ENCODE measurements at regions not wholly inside any gene's neighbourhood (a gene's known extent, or its start where the extent isn't known, plus 50 kb on each side); places are given as distances from the start of the nearest gene placed in this dataset.

DNA sequence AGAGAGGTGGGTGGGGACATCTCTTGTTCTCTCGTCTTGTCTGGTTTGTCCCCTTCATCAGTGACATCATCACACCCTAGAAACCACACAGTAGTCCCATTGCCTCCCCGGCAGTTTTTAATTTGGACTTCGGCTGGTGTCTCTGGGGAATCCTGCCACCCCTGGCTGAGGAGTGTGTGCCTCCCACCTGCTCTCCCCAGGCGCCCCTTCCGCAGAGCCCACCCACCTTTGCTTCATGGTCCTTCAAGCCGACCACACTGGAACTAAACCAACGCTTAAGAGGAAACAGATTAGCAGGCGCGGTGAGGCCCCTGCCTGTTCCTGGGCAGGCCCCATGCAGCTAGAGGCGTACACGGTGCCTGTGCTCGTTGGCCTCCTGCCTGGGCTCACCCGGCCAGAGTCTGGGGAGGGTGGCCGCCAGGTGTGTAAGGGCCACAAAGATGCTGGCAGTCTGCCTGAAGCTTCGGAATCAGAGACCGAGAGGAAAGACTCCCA, 107.6 kb upstream of the SPRY4 start:
- DNase-seq, result peak; percentile 79

DNA sequence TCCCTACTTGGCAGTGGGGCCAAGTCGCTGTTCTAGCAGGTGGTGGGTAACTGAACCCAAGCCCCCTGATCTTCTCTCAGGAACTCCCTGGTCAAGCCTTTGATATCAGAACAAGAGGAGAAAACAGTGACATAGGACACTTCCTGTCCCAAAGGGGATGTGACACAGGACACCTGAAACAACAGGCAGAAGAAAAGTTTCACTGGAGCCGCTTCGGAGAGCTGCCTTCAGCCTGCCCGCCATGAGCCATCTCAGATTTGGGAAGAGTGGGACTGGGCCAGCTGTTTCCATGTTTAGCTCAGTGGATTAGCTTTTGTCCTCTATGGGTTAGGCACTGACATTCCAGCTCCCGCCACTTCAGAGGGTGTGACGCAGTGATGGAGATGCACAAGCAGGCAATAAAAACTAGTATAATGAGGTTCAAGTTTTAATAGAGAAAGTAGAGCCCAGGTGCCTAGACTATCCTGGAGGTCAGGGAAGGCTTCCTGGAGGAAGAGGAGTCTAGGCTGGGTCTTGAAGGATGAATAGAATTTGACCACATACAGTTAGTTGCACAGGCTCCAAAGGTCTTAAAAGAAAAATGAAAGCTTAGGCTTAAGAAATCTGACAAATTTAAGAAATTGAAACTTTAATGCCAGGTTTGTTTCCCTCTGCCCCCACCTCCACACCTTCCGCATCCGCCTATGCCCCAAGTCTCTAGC, 104.1 kb upstream of the SPRY4 start:
- no peak for DNase-seq

DNA sequence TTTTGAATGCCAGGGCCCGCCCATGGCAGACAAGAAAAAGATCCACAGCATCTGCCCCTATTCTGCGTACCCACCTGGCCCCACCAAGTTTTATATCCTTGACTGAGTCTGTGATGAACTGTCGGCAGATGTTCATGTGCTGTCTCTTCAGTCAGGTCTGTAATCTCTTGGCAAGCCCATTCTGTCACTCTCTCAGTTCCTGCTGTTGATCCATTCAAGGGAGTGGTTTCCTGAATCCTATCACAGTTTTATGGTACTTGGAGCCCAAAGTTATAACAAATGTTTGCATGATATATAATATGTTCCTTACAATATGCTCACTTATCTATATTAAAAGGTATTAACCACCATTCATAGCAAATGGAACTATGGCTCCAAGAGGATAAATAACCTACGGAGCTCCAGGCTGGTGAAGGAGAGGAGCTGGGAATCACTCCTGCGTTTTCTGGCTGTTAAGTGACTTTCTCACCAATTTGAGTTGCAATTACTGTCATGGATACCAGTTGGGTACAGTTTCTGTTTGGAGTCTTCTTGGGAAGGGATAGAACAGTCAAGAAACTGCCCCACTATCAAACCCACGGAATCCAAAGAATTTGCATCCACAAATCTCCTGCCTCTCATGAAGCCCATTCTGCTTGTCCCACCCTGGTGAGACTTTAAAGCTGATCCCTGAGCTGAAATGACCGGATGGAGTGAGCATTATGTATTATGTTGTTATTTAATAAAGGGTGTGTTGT, 103.4 kb upstream of the SPRY4 start:
- no peak for DNase-seq

DNA sequence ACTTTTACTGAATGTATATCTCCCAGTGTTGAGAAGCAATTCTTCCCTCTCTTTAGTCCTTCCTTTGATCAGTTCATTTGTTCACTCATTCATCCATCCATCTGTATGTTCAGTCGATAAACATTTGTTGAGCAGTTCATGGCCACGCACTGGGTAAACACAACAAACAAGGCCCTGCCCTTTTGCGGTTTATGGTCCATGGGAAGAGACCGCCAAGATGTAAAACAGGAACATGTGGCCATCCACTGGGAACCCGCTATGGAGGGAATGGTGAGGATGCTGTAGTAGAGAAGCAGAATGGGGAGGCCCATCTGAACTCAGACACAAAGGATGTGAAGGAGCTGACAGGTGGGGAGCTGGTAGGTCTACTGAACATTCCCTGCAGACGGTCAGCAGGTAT, 102.7 kb upstream of the SPRY4 start:
- DNase-seq, result no peak

DNA sequence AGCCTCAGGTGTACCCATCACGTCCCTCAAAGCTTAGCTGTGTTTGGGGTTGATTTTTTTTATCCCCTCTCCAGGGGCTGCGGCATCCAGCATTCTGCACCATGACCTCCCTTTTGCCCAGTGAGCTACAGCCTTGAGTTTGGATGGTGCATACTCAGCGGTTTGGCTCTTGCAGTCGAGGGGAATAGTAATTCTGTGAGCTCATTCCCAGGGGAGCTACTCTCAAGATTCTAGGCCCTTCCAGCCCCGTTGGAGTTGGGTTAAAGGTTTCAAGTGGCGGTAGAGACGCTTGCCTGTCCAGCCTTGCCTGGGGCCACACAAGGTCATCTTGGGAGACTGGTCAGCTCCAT, 102.2 kb upstream of the SPRY4 start:
- no peak for DNase-seq

DNA sequence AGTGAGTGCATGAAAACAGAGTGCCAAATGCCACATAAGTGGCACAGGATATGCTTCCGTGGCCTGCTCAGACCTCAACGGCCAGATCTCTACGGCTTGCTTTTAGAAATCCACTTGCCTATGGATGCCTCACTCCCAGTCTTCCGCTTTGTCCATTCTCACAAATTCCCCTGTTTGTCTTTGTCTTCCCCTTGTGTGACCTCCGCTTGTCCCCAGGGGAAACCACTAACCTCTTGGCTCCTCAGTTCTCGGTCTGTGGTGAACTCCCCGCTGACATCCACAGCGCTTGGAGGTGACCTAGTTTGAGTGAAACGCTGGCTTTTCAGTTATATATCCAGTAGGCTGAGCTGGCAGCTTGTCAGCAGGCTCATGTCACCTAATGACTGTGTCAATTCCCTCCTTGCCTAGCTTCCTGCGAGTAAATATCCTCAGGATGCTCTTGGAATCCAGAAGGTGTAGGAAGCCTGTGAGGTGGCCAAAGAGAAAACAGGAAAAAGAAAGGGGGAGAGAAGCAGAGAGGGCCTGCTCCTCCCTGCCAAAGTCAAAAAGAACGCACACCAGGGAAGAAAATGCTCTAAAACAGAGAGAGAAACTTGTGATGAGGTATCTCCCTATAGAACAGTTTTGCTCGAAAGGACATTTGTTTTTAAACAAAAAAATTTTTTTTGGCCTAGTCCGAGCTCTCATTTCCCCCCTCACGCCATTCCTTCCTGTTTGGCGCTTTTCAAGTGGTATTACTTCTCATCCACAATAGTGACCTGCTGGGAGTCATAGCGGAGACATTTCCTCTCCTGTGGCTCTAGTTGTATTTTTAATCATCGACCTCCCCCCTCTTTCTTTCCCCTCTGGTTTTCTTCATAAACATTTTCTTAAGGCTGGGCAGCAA, 101.6 kb upstream of the SPRY4 start:
- DNase-seq, result no peak

DNA sequence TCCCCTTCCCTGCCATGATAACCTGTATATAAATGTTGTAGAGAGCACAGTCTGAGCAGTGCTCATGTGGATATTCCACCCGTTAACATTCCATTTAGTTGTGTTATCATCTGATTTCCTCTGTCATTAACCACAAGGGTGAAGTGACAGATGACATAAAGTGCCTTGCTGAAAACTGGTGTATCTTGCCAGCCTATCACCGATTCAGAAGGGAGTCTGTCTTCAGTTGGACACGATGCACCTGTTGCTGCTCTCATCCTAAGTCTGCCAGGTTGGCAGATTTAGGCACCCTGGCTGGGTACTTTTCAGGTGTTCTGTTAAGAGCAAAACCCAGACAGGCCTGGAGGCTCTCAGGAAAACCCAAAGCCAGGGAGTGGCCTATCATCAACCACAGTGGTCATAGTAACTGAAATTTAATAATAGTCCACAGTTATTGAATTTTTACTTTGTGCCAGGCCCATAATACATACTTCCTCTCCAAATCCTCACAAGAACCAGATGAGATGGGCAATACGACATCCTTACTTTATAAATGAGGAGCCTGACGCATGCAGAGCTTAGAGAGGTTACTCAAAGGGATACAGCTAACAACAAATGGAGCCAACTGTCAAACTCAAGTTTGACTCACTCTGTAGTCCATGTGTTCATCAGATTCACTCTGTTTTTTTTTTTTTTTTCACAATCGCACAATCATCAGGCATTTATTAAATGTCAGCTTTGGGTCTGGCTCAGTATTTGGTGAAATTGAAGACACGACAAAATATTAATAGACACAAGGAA, 100.7 kb upstream of the SPRY4 start:
- no peak for DNase-seq

DNA sequence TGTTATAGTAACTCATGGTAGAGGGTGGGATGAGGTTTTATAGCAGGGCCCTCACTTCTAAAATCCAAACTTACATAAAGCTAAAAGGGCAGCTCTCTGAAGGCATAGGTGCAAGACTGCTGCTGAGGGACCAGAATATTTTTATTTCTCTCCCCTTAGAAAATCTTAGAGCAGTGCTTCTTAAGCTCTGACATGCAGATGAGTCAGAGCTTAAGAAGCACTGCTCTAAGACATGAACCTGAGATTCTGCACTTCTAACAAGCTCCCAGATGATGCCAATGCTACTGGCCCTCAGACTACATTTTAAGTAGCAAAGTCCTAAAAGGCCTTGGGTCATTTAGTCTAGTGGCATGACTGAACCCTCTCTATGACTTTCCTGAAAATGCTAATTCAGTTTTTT, 97.6 kb upstream of the SPRY4 start:
- no peak for DNase-seq

DNA sequence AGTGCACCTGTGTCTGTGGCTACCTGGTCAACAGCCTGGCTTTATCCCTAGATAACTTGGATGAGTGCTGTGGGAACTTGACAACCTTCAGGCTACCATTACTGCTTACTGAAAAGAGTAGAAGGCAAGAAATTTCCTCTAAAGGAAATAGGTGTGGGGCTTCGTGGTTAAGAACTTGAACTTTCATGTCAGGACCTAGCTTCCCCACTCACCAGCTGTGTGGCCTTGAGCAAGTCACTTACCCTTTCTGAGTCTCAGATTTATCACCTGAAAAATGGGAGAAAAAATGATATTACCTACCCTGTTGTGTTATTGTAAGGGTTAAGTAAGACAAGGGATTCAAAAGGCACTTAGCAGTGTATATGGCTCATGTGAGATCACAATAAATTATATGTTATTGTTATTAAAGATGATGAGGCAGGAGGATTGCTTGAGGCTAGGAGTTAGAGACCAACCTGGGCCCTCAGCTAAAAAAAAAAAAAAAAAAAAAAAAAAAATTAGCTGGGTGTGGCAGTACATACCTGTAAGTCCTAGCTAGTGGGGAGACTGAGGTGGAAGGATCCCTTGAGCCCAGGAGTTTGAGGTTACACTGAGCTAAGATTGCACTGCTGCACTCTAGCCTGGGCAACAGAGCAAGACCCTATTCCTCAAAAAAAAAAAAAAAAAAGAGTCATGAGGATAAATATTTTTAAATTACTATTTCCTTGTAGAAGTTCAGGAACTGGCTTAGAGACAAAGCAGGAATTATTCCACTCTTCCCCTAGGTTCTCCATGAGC, 97.0 kb upstream of the SPRY4 start:
- no peak for DNase-seq

DNA sequence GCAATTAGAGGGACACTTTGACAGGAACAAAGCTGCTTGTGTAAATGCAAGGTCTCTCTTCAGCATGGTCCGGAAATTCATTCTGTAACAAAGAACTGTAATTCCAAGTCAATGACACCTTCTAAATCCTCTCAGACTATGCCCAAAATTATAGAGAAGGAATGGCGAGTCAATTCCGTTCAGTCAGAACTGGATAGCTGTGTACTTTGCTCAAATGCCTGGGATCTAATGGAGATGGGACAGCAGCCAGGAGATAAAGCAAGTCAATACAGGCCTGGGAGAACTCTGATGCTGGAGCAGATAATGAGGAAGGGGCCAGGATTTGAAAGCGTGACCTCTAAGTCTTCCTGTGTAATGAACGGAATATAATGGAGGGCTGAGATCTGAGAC, 96.4 kb upstream of the SPRY4 start:
- no peak for DNase-seq

DNA sequence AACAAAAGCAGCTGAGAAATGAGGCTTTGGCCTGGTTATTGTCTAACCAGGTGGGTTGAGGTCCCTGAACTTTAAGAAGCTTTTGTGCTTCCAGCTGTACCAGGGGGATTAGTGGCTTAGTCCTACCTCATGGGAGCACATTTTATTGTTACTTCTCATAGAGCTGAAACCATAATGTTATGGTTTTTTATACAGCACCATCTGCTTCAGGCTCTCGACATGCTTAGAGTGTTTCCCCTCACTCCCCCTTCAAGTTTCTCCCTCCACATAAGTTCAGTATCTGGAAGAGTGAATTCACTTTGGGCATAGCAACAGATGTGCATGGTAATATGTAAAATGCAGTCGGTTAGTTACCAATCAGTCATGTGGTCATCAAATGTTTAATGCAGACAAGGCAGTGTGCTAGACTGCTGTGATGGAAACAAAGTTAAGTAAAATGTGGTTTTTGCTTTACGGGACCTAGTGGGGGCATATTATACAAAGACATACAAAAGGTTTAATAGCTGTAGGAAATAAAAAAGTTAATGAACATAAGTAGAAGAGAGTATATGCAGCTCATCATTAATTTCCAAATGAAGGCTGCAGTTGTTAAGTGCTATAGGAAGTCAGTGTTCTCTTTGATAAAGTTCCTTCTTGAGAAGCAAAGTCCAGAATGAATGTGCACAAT, 95.9 kb upstream of the SPRY4 start:
- DNase-seq, result no peak

DNA sequence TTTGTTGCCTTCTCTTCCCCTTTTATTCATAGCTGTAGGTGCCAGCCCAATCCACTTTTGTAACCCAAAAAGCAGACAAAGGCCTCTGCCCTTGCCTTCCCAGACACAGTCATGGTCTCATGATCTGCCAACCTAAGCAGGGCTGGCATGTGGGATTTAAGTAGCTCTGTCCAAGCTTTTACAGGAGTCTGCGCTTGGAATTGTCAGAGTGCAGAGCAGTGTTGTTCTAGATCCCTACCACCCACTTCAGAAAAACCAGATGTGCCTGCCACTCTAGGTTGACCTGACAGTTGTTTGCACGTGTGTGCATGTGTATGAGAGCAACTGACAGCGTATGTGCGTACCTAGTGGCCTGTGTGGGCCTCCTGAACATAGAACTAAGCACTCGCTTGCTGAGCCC, 87.8 kb upstream of the SPRY4 start:
- DNase-seq, result no peak

DNA sequence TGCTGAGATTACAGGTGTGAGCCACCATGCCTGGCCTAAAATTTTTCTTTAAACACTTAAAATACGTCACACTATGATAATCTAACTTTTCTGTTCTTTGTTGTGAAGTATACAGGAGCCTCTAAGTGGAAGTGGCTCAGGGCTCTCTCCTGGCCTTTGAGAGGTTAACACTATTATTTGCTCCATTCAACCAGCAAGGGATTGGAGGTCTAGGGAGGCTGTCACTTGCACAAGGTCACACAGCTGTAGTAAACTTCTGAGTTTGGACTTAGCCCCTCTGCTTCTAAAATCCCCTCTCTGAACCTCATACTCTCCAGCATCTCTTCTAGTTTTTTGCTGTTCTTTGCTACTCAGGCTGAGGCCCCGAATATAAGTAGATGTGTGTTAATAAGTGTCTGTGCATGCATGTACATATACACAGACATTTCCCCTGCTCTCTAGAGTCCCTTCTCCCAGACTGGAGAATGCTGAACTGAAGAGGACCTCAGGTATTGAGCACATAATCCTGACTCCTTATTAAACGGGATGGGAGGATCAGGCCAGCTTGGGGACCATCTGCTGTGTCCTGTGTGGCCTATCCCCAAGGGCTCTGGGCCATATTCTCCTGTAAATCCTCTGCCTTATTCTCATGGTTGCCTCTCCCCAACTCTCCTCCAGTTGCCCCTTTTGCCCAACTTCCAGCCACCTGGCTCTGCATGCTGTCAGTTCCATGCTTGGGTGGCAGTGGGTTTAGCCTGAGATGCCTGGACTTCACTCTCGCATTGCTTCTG, 87.0 kb upstream of the SPRY4 start:
- DNase-seq, result no peak

DNA sequence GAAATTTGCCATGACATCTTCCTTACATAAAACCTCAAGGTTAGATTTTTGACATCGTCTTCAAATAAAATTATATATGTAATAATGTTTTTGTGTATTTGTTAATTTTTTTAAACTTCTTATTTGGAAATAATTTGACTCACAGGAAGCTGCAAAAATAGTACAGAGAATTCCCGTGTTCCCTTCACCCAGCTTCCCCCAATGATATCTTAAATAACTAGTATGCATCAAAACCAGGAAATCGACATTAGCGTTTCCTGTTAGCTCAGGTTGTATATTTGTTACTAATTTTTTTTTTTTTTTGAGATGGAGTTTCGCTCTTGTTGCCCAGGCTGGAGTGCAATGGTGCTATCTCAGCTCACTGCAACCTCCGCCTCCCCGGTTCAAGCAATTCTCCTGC, 86.3 kb upstream of the SPRY4 start:
- DNase-seq, result no peak

DNA sequence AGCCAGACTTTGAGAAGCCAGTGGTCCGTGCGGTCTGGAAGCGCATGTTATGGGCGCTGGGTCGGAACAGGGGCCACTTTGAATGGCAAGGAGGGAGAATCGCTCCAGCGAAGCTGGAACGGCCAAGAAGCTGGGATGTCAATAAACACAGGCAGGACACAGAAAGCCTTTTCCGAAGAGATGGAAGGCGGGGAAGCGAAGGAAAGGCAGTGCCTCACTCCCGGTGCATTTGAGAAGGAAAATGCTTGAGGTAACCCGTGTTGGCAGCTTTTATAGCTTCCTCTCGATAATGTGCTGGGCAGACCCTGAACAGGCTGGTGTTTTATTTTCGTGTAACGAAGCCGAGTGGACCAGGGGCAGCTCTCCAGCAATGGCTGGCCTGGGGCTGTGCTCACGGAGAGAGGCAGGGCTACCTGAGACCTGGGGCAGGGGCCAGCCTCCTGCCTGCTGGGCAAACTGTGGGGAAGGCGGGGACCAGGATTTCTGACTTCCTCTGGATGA, 84.2 kb upstream of the SPRY4 start:
- no peak for DNase-seq

DNA sequence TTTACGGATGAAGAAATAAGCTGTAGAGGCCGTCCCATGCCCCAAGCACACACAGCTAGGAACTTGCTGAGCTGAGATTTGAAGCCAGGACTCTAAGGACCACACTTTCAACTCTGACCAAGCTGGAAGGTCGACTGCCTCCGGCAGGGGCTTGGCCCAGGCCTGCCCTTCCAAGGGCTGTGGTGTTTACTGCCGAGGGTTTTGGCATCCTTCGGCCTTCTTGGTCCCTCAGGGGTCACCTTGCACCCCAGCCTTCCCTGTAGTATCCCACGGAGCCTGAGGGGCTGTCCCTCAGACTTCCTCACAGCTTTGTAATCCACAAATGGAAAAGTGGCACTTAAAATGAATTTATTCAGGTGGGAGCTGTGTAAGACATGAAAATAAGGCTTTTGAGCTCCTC, 83.7 kb upstream of the SPRY4 start:
- DNase-seq, result no peak

DNA sequence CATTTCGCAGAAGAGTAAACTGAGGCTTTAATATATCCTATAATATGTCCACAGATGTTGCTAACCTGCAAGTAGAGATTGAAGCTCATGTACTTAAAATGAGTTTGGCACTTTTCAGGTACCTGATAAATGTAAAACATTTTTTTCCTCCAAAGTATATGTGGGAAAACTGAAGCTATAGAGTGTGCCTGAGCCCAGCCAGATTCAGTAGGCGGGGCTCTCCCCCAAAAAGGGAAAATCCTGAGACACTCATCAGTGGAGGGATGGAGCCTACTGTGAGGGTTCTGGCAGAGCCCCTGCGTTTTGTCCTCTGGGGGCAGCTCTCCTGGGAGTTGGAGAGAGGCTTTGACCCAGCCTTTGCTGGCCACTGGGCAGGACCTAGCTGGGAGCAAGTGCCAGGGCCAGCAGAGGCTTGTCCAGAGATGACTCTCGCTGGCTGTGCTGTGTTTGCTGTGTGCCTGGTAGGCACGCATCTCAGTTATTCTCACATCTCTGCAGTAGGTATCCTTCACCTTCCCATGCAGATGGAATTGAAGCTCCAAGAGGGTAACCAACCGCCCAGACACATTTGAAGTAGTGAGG, 81.1 kb upstream of the SPRY4 start:
- DNase-seq, result no peak

DNA sequence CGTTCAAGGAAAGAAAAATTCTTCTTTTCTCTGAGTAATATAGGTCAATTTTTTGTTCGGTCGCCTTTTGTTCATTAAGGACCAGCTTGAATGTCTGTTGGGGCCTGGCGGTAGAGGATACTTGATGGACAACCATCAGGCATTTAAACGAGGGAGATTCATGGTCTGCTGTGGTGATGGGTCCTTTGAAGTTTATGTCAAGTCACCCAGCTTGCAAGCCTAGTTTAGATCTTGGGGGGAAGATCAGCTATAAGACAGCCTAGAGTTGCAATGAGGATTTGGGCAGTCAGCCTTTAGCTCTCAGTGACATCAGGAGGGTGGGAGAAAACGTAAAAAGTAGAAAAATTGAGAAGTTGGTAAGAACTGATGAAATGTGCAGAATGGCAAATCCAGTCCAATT, 80.2 kb upstream of the SPRY4 start:
- no peak for DNase-seq

DNA sequence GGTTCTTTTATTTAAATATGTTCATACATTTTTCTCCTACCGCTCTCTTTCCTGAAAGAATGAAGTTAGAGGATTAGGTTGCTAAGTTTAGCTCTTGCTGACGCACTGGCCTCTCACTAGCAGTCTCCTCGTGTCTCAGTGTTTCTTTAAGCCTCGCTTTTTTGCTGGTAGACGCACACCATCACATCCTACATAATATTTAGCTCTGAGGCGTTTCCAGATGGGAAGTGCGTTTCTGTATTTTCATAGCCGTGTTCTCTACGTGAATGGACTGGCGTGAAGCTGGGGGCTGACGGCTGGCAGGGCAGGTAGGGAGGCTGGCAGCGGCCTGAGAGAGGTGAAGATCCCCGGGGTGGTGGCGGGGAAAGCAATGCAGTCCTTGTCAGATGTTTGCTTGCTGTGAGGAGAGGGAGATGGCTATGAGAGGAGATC, 79.2 kb upstream of the SPRY4 start:
- DNase-seq, result no peak

DNA sequence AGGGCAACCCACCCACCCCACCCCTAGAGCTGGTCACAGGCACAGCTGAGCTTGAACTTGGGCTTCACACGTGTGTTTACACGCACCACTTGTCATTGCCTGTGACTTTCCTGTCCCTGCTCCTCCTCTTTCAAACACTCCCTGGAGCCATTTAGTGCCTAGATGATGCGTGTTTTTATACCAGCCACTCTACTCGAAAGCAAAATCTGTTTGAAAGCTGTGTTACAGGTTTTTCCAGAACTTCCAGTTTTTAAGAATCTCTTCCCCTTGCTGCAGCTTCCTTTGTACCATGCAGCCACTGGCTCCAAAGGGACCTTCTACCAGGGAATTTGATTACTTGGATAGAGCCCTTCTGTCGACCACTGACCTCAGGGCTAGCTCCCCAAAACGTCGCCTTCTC, 78.8 kb upstream of the SPRY4 start:
- peak; percentile 51 for DNase-seq

All from NCI-H345 (cell line).